Psoas muscle (tissue), 7 donors: ENCODE measurements at regions not wholly inside any gene's neighbourhood (a gene's known extent, or its start where the extent isn't known, plus 50 kb on each side); places are given as distances from the start of the nearest gene placed in this dataset.
A peak's percentile ranks its signal among the peaks of the same experiment; 100 is the strongest.

Experiments
- ATAC-seq, 4 donors: fragments of 200-7000 bp; cut with Tn5 transposase; one replicate each; pipeline ENCODE4 v1.9.1; 2020; ENCODE audit warnings: moderate library complexity in 3 of 4, mild to moderate bottlenecking in 2 of 4
- DNase-seq, 2 donors: peaks; one replicate each; pipeline ENCODE4 v3.0.0-alpha.2; 2020
- H3K27ac ChIP-seq: fragments of 200-600 bp; one replicate; pipeline ENCODE4 v1.8.0; 2022
- H3K27me3 ChIP-seq, 3 donors: fragments of 200-600 bp in 1 of 3; one replicate each; pipeline versions ENCODE4 v1.6.1 to v1.8.0; 2013 to 2022; ENCODE audit warnings: low read length in 2 of 3, mild to moderate bottlenecking in 2 of 3, moderate library complexity in 1 of 3; ENCODE audit not compliant: insufficient read depth in 3 of 3
- H3K36me3 ChIP-seq, 2 donors: fragments of 200-600 bp in 1 of 2; one replicate each; pipeline versions ENCODE4 v1.6.1 to v1.8.0; 2013 to 2022; ENCODE audit warnings: low read depth in 1 of 2, mild to moderate bottlenecking in 1 of 2, moderate library complexity in 1 of 2; ENCODE audit not compliant: insufficient read depth in 1 of 2
- H3K4me1 ChIP-seq: fragments of 200-600 bp; one replicate; pipeline ENCODE4 v1.8.0; 2022
- H3K4me3 ChIP-seq: fragments of 200-600 bp; one replicate; pipeline ENCODE4 v1.8.0; 2022; ENCODE audit warnings: mild to moderate bottlenecking
- H3K9me3 ChIP-seq: fragments of 200-600 bp; one replicate; pipeline ENCODE4 v1.8.0; 2022
- CTCF ChIP-seq: fragments of 200-600 bp; IDR thresholded peaks from one replicate; pipeline ENCODE4 v1.8.0; 2022; ENCODE audit warnings: antibody characterized with exemption
- WGBS, 3 donors: extraction: QIAGEN DNeasy Blood & Tissue Kit; methylation state at CpG; one replicate each; pipeline versions ENCODE4 v1.1.6 to v1.1.7; 2013; 5-methylcytosine and 5-hydroxymethylcytosine counted together
- intact Hi-C, 2 donors: fragments of 100-400 bp; cut with DNase I; formaldehyde crosslinking; loops; one replicate each; pipeline versions ENCODE4 v1.11.0 to v1.14.2; 2022
- donor health status: healthy with polysubstance abuse.
- donor health status: DM: no; HTN: no; CAD: no; lungs with moderate emphysema.
- donor health status: Bipolar disorder and iron deficiency.
- donor health status: healthy.
- donor health status: DM: yes; HTN: yes; CAD: no.
- donor health status: DM: no; HTN: no; CAD: no.
- donor health status: DM: yes; HTN: yes; CAD: no.

DNA sequence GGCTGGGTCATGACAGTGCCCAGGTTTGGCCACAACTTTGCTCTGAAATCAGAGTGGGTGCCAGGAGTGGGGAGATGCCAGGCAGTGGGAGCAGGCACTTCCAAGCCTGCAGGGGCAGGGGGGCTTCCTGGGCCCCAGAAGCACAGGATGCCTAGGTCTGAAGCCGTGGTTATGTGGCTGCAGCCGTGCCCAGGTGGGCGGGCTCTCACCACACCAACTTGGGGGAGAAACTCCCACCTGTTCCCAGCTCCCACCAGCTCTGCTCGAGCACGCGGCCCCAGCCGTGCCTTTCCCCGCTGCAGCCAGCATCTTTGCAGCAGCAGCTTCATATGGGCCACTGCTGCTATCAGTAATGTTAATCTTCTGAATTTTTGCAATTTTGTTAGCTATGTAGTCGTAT lies 331.4 kb downstream of the USP25 start:
- Histone ChIP-seq H3K9me3 (no peaks in the 10 kb centered on the region), H3K36me3 (no peaks in the 10 kb centered on the region), H3K4me1 (no peaks in the 10 kb centered on the region), H3K27me3 (no peaks in the 10 kb centered on the region), H3K4me3 (no peak overlapping the region), H3K27ac (no peak overlapping the region)
- intact Hi-C loops = no loop called here
- no peak for DNase-seq
- no peak for TF ChIP-seq CTCF
- no peak for ATAC-seq
- WGBS, 3 donors = 91 to 95% (median 94%) methylated on average over 9 of the region's 9 CpGs

- intact Hi-C loops = no loop called here
- H3K27ac ChIP-seq = no peak overlapping the region
These were observed 339.7 kb downstream of the USP25 start for GRCh38 chr21:16069178-16070112.

GRCh38 chr21:16070207-16070651 lies 340.4 kb downstream of the USP25 start:
- no peaks in the 10 kb centered on the region for H3K36me3 ChIP-seq
- no peaks in the 10 kb centered on the region for H3K4me1 ChIP-seq
- H3K9me3 ChIP-seq = no peaks in the 10 kb centered on the region
- WGBS, 3 donors = 65 to 80% (median 72%) methylated on average over 7 of the region's 7 CpGs
- peak overlapping the region; percentile 54 for H3K4me3 ChIP-seq
- ATAC-seq (peak in 3 of 4 donors; percentile 23 to 70 (median 42)), DNase-seq (no peak)
- H3K27me3 ChIP-seq = no peaks in the 10 kb centered on the region
- no peak for TF ChIP-seq CTCF
- no peak overlapping the region for H3K27ac ChIP-seq
- intact Hi-C loops = no loop called here

More at GRCh38 chr21:16069178-16070112, 339.7 kb downstream of the USP25 start:
- no peak for TF ChIP-seq CTCF
- no peak for ATAC-seq
- no peaks in the 10 kb centered on the region for H3K36me3 ChIP-seq
- WGBS, 3 donors = 71 to 75% (median 74%) methylated on average over 9 of the region's 9 CpGs
- no peaks in the 10 kb centered on the region for H3K4me1 ChIP-seq
- DNase-seq = no peak
- H3K9me3 ChIP-seq = no peaks in the 10 kb centered on the region
- H3K4me3 ChIP-seq = no peak overlapping the region
- no peaks in the 10 kb centered on the region for H3K27me3 ChIP-seq

- intact Hi-C loops = no loop called here
- peak in 1 of 2 donors; percentile 23 for DNase-seq
- H3K4me3 ChIP-seq = peak overlapping the region; percentile 54
- TF ChIP-seq CTCF = no peak
- H3K9me3 ChIP-seq = no peaks in the 10 kb centered on the region
- no peaks in the 10 kb centered on the region for H3K27me3 ChIP-seq
- WGBS, 3 donors = 33 to 52% (median 38%) methylated on average over 9 of the region's 9 CpGs
- H3K4me1 ChIP-seq = no peaks in the 10 kb centered on the region
- ATAC-seq = peak; percentile 30 to 63 (median 49)
- H3K27ac ChIP-seq = no peak overlapping the region
- H3K36me3 ChIP-seq = no peaks in the 10 kb centered on the region
These were observed 341.3 kb downstream of the USP25 start for GRCh38 chr21:16071092-16071491.
